GM19324 (cell line): ENCODE measurements at regions not wholly inside any gene's neighbourhood (a gene's known extent, or its start where the extent isn't known, plus 50 kb on each side); places are given as distances from the start of the nearest gene placed in this dataset.
"Not testable (repeated sequence)": the region's sequence is repeated elsewhere in the genome, so short reads cannot be mapped to it uniquely, and the experiment has no call there.

Experiments used
- ATAC-seq: cut with Tn5 transposase; IDR thresholded peaks from one replicate; pipeline ENCODE4 v1.9.1; 2021; ENCODE audit warnings: mild to moderate bottlenecking, moderate library complexity; ENCODE audit not compliant: unreplicated experiment, low FRiP score

- ATAC-seq: no peak
These were observed 169.8 kb downstream of the LRIG3 start for GRCh38 chr12:58750484-58750883.

GRCh38 chr12:58757422-58757821 lies 162.9 kb downstream of the LRIG3 start:
- no peak for ATAC-seq

GRCh38 chr12:58759745-58760144 lies 160.6 kb downstream of the LRIG3 start:
- not testable (repeated sequence) for ATAC-seq

GRCh38 chr12:58761308-58761707 lies 159.0 kb downstream of the LRIG3 start:
- no peak for ATAC-seq

GRCh38 chr12:58764100-58764953 lies 156.0 kb downstream of the LRIG3 start:
- no peak for ATAC-seq

- ATAC-seq: no peak
These were observed 155.2 kb downstream of the LRIG3 start for GRCh38 chr12:58765076-58765475.

GRCh38 chr12:58765653-58766512 lies 154.4 kb downstream of the LRIG3 start:
- no peak for ATAC-seq

- no peak for ATAC-seq
These were observed 153.8 kb downstream of the LRIG3 start for GRCh38 chr12:58766513-58766870.

- no peak for ATAC-seq
These were observed 152.8 kb downstream of the LRIG3 start for GRCh38 chr12:58767496-58767895.

GRCh38 chr12:58773986-58774385 lies 146.3 kb downstream of the LRIG3 start:
- ATAC-seq: no peak

GRCh38 chr12:58774731-58775130 lies 145.6 kb downstream of the LRIG3 start:
- ATAC-seq: no peak

GRCh38 chr12:58775396-58775795 lies 144.9 kb downstream of the LRIG3 start:
- ATAC-seq: no peak

- ATAC-seq: no peak
These were observed 144.2 kb downstream of the LRIG3 start for GRCh38 chr12:58776144-58776543.

- ATAC-seq: no peak
These were observed 142.5 kb downstream of the LRIG3 start for GRCh38 chr12:58777815-58778214.

- ATAC-seq: no peak
These were observed 138.7 kb downstream of the LRIG3 start for GRCh38 chr12:58781609-58782008.

GRCh38 chr12:58787021-58787760 lies 133.1 kb downstream of the LRIG3 start:
- no peak for ATAC-seq

- no peak for ATAC-seq
These were observed 125.4 kb downstream of the LRIG3 start for GRCh38 chr12:58794859-58795258.

- ATAC-seq: no peak
These were observed 124.5 kb downstream of the LRIG3 start for GRCh38 chr12:58795825-58796224.

- ATAC-seq: no peak
These were observed 118.3 kb downstream of the LRIG3 start for GRCh38 chr12:58801986-58802385.

GRCh38 chr12:58803908-58804307 lies 116.4 kb downstream of the LRIG3 start:
- no peak for ATAC-seq

GRCh38 chr12:58804749-58805148 lies 115.6 kb downstream of the LRIG3 start:
- ATAC-seq: no peak
